Skeletal muscle tissue (tissue), 3 donors: ENCODE measurements at regions not wholly inside any gene's neighbourhood (a gene's known extent, or its start where the extent isn't known, plus 50 kb on each side); places are given as distances from the start of the nearest gene placed in this dataset.

Experiments
- H3K27ac ChIP-seq: one replicate; pipeline ENCODE4 v1.7.0; 2013; ENCODE audit warnings: mild to moderate bottlenecking, low read depth, low read length, inconsistent platforms
- H3K27me3 ChIP-seq, 3 donors: one replicate each; pipeline ENCODE4 v1.7.0; 2013; ENCODE audit warnings: low read length in 3 of 3; ENCODE audit not compliant: control insufficient read depth in 3 of 3, insufficient read depth in 3 of 3
- H3K36me3 ChIP-seq, 3 donors: one replicate each; pipeline ENCODE4 v1.7.0; 2013; ENCODE audit warnings: low read length in 3 of 3; ENCODE audit not compliant: control insufficient read depth in 3 of 3, insufficient read depth in 3 of 3
- H3K4me1 ChIP-seq, 3 donors: one replicate each; pipeline ENCODE4 v1.7.0; 2013; ENCODE audit warnings: low read length in 3 of 3, mild to moderate bottlenecking in 3 of 3; ENCODE audit not compliant: control insufficient read depth in 3 of 3, insufficient read depth in 3 of 3
- H3K4me3 ChIP-seq, 3 donors: one replicate each; pipeline ENCODE4 v1.7.0; 2013; ENCODE audit warnings: low read length in 3 of 3
- H3K9ac ChIP-seq, 3 donors: one replicate each; pipeline ENCODE4 v1.7.0; 2013; ENCODE audit warnings: low read length in 3 of 3, mild to moderate bottlenecking in 3 of 3, moderate library complexity in 2 of 3, low read depth in 1 of 3
- H3K9me3 ChIP-seq, 3 donors: one replicate each; pipeline ENCODE4 v1.7.0; 2013; ENCODE audit warnings: low read length in 3 of 3; ENCODE audit not compliant: control insufficient read depth in 3 of 3
- donor health status: Osteomylitis.

GRCh38 chr2:41710944-41711343 is 336.9 kb upstream of the PKDCC start:
- no peaks in the 10 kb centered on the region for H3K4me1 ChIP-seq
- H3K36me3 ChIP-seq = no peaks in the 10 kb centered on the region
- H3K9ac ChIP-seq = no peak overlapping the region
- H3K27ac ChIP-seq = no peak overlapping the region
- H3K27me3 ChIP-seq = no peaks in the 10 kb centered on the region
- no peaks in the 10 kb centered on the region for H3K9me3 ChIP-seq
- no peak overlapping the region for H3K4me3 ChIP-seq

GRCh38 chr2:41711736-41712135 is 336.1 kb upstream of the PKDCC start:
- no peak overlapping the region for H3K27ac ChIP-seq
- H3K4me1 ChIP-seq = no peaks in the 10 kb centered on the region
- H3K9me3 ChIP-seq = no peaks in the 10 kb centered on the region
- no peaks in the 10 kb centered on the region for H3K27me3 ChIP-seq
- H3K4me3 ChIP-seq = no peak overlapping the region
- no peak overlapping the region for H3K9ac ChIP-seq
- H3K36me3 ChIP-seq = no peaks in the 10 kb centered on the region

- Histone ChIP-seq H3K9ac (no peak overlapping the region), H3K9me3 (no peaks in the 10 kb centered on the region), H3K4me3 (no peak overlapping the region), H3K27ac (no peak overlapping the region), H3K4me1 (peaks cover 0 to 3% (median 0%) of the 10 kb centered on the region in 3 donors), H3K36me3 (no peaks in the 10 kb centered on the region), H3K27me3 (no peaks in the 10 kb centered on the region)
These were observed 331.3 kb upstream of the PKDCC start for GRCh38 chr2:41716497-41716896.

- H3K9me3 ChIP-seq = no peaks in the 10 kb centered on the region
These were observed 330.0 kb upstream of the PKDCC start for GRCh38 chr2:41717839-41718238.

GRCh38 chr2:41718705-41719104 is 329.1 kb upstream of the PKDCC start:
- H3K9me3 ChIP-seq = no peaks in the 10 kb centered on the region
- H3K27ac ChIP-seq = no peak overlapping the region
- H3K4me3 ChIP-seq = no peak overlapping the region
- no peak overlapping the region for H3K9ac ChIP-seq
- no peaks in the 10 kb centered on the region for H3K27me3 ChIP-seq
- H3K4me1 ChIP-seq = peaks cover 0 to 8% (median 6%) of the 10 kb centered on the region in 3 donors
- H3K36me3 ChIP-seq = no peaks in the 10 kb centered on the region

More at GRCh38 chr2:41717839-41718238, 330.0 kb upstream of the PKDCC start:
- H3K27me3 ChIP-seq = no peaks in the 10 kb centered on the region
- H3K36me3 ChIP-seq = no peaks in the 10 kb centered on the region
- H3K4me1 ChIP-seq = peaks cover 0 to 4% (median 2%) of the 10 kb centered on the region in 3 donors
- no peak overlapping the region for H3K27ac ChIP-seq
- H3K4me3 ChIP-seq = no peak overlapping the region
- H3K9ac ChIP-seq = no peak overlapping the region

DNA sequence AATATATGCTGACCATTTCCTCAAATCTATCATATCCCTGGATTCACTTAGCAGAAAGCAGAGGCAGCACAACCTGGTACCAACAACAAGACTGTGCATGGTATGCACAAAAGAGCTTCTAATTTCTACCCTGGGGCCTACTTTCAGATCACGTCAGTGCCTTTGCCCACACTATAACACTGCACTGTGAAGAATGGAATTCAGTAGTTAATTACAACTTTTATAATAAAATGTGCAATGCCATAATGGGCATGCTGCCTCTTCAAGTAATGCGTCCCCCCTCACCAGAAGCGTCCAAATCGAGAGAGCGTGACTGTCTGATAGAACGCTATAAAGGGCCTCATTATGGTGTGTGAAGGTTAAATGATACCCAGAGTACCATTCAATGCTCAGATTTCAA is 328.1 kb upstream of the PKDCC start:
- no peak overlapping the region for H3K4me3 ChIP-seq

DNA sequence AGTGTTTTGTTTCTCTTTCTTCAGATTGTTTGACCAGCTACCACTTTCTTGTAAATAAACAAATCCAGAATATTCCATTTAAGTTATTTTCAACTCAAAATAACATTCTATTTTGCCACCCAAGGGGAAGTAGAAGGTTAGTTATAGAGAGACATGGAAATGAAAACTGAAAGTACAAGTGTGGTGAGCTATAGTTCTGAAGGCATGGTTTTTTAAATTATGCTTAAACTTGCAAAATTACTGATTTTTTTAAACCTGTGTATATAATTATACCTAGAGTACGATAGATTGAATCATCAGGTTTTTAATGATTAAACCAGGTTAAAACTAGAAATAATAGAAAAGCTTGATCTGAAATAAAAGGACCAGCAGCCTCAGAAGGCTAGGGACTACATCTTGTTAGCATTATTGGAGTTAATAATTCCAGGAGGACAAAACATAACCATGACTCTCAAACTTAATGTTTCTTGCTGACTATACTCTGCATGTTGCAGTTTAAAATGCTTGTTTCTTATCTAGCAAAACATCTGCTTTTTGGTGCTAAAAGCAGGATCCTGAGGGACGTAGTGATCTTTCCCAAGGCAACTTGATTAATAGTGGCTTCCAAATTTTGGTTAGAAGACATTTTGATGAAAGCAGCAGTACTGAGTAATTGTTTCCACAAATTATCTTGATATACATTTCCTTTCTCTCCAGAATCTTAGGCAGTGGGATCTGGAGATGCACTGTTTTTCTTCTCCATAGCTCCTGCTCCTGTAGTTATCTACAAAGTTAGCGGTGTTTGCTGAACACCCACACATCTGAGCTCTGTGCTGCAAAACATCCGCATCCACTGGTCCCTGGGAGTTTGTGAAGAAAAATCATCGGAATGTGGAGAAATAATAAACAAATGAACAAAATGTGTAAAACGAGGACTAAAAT is 327.2 kb upstream of the PKDCC start:
- H3K27me3 ChIP-seq = no peaks in the 10 kb centered on the region
- no peak overlapping the region for H3K4me3 ChIP-seq
- H3K27ac ChIP-seq = no peak overlapping the region

More for the DNA sequence above, 328.1 kb upstream of the PKDCC start:
- Histone ChIP-seq H3K27ac (no peak overlapping the region), H3K4me1 (peaks cover 0 to 8% (median 6%) of the 10 kb centered on the region in 3 donors), H3K9me3 (no peaks in the 10 kb centered on the region), H3K27me3 (no peaks in the 10 kb centered on the region), H3K9ac (no peak overlapping the region), H3K36me3 (no peaks in the 10 kb centered on the region)

DNA sequence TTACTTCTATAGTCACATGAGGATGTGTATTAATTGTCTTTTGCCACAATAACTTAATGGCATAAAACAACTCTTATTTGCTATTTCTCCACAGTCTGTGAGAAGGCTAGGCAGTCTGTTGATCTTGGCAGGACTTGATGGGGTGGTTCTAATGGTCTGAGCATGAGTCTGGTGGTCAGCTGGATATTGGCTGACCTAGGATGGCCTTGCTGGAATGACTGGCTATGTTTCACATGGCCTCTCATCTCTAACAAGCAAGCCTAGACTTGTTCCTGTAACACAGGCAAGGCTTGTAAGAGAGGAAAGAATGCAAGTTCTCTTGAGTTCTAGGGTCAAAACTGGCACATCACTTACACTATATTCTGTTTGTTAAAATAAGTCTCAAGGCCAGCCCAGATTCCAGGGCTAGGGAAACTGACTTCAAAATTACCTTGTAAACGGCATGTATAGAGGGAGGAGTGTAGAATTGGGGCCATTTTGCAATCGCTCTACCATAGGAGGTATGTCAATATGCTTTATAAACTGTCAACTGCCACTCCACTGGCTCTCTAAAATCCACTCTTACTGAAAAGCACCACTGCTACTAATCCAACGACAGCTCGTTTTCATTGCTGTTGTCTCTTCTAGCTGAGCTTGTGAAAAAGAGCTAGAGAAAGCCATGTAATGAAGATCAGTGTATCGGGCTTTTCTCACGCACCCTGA is 325.0 kb upstream of the PKDCC start:
- Histone ChIP-seq H3K4me3 (no peak overlapping the region), H3K27ac (no peak overlapping the region), H3K4me1 (peaks cover 0 to 8% (median 6%) of the 10 kb centered on the region in 3 donors), H3K27me3 (no peaks in the 10 kb centered on the region), H3K9me3 (no peaks in the 10 kb centered on the region), H3K9ac (no peak overlapping the region), H3K36me3 (no peaks in the 10 kb centered on the region)

More for the DNA sequence above, 327.2 kb upstream of the PKDCC start:
- H3K9me3 ChIP-seq = no peaks in the 10 kb centered on the region
- no peaks in the 10 kb centered on the region for H3K36me3 ChIP-seq
- H3K9ac ChIP-seq = no peak overlapping the region
- peaks cover 0 to 8% (median 6%) of the 10 kb centered on the region in 3 donors for H3K4me1 ChIP-seq

DNA sequence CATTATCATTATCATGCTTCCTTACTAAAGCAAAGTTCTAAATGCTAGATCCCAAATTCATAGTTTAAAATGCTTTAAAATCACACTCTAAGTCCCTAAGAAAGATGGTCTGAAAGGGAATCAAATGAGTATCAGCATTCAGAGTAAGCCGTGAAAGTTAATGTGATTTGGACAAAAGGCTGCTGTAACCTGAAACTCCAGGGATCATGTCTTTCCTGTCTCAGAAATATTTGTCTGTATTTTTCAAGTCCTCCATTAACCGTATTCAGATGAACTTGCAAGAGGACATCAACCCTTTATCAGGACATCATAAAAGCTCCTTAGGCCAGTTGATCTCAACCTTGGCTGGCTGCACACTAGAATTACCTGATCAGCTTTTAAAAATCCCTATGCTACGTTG is 324.3 kb upstream of the PKDCC start:
- H3K4me1 ChIP-seq = peaks cover 5 to 8% (median 6%) of the 10 kb centered on the region in 3 donors
- H3K9me3 ChIP-seq = no peaks in the 10 kb centered on the region
- no peaks in the 10 kb centered on the region for H3K27me3 ChIP-seq
- H3K27ac ChIP-seq = no peak overlapping the region
- H3K4me3 ChIP-seq = no peak overlapping the region
- H3K9ac ChIP-seq = no peak overlapping the region
- no peaks in the 10 kb centered on the region for H3K36me3 ChIP-seq

DNA sequence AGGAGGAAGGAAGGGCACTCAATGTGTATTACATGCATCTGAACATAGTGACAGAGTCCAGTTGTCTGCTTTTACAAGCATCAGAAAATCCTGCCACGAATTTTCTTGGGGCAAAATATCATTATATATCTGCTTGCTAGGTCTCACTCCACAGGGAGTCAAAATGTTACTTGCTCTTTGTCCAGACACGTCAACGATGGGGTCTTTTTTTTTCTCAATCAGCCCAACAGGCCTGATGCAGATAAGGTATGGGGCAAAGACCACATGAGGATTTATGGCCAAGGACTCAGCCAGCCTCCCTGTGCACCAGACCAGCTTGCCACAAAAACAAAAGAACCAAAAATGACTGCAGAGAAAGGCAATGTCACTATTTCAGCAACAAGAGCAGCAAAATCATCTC is 323.4 kb upstream of the PKDCC start:
- Histone ChIP-seq H3K4me3 (no peak overlapping the region), H3K4me1 (peaks cover 5 to 8% (median 6%) of the 10 kb centered on the region in 3 donors), H3K9ac (no peak overlapping the region), H3K9me3 (no peaks in the 10 kb centered on the region), H3K27ac (no peak overlapping the region), H3K27me3 (no peaks in the 10 kb centered on the region), H3K36me3 (no peaks in the 10 kb centered on the region)
